Cardiac fibroblast (primary cell): ENCODE measurements at regions not wholly inside any gene's neighbourhood (a gene's known extent, or its start where the extent isn't known, plus 50 kb on each side); places are given as distances from the start of the nearest gene placed in this dataset.

Experiments used
- DNase-seq, 2 donors: peaks; one replicate each; pipeline versions ENCODE4 v3.0.0 to v3.0.0-alpha.2; 2010; ENCODE audit warnings: low read depth in 2 of 2
- H3K4me3 ChIP-seq, 2 donors: replicated peaks in 1 of 2; 1 replicate in 1 of 2; 2 replicates in 1 of 2; pipeline ENCODE4 v1.5.1; 2011; ENCODE audit warnings: low read depth in 2 of 2, low read length in 2 of 2, mild to moderate bottlenecking in 2 of 2, moderate library complexity in 1 of 2
- TF ChIP-seq, protein P1 (sequence below): IDR thresholded peaks from one replicate; pipeline ENCODE4 v1.5.1; 2011; ENCODE audit warnings: low read depth, mild to moderate bottlenecking, low read length, inconsistent platforms

DNA sequence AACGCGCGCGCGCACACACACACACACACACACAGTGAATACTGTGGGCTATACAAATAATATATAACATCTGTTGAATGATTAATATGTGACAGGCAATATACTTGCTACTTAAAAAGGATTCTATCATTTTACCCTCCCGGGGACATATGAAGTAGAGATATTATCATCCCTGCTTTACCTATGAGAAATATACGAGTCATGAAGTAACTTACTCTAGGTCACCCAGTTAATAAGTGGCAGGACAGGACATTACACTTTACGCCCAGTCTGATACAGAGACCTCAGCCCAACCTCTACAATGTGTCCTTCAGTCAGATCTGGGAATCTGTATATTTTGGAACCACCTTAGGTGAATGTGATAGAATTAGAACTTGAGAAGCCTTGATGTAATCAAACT lies 55.4 kb downstream of the CCDC54 start:
- TF ChIP-seq, protein P1, sequence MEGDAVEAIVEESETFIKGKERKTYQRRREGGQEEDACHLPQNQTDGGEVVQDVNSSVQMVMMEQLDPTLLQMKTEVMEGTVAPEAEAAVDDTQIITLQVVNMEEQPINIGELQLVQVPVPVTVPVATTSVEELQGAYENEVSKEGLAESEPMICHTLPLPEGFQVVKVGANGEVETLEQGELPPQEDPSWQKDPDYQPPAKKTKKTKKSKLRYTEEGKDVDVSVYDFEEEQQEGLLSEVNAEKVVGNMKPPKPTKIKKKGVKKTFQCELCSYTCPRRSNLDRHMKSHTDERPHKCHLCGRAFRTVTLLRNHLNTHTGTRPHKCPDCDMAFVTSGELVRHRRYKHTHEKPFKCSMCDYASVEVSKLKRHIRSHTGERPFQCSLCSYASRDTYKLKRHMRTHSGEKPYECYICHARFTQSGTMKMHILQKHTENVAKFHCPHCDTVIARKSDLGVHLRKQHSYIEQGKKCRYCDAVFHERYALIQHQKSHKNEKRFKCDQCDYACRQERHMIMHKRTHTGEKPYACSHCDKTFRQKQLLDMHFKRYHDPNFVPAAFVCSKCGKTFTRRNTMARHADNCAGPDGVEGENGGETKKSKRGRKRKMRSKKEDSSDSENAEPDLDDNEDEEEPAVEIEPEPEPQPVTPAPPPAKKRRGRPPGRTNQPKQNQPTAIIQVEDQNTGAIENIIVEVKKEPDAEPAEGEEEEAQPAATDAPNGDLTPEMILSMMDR = no peak
- DNase-seq = no peak
- H3K4me3 ChIP-seq = no peak overlapping the region

DNA sequence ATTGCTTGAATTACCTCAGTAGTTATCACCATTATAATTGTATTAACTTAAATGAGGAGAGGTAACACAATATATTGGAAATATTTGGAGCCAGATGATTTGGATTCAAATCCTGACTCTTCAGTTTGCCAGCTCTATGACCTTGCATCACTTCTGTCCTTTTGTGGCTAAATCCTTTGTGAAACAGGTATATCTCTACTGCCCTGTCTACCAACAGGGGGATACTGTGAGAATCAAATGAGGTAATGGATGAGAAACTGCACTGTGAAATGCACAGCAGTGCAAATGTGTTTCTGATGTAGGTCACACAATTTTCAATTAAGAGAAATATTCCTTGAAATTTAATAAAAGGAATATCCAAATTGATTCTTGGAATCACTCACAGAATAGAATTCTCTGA lies 58.8 kb downstream of the CCDC54 start:
- H3K4me3 ChIP-seq = no peak overlapping the region
- TF ChIP-seq, protein P1 = no peak
- no peak for DNase-seq

DNA sequence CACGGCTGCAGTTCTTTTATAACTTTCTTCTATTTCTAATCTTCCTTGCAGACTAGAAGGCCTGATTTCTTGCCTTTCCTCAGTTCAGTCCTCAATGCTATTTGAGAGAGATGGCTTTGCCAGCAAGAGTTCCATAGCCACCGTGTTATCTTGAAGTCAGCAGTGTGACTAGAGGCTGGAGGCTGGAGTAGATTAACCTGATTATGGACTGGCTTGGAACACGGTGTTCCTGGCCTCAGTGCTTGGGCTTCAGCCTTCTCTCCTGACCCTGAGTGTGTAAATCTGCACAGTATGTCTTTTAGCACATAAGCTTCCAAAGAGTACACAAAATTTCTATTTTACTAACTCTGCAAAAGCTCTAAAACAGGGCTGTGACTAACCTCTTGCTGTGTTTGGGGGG lies 61.4 kb downstream of the CCDC54 start:
- TF ChIP-seq, protein P1 = no peak
- H3K4me3 ChIP-seq = no peak overlapping the region
- DNase-seq = no peak

DNA sequence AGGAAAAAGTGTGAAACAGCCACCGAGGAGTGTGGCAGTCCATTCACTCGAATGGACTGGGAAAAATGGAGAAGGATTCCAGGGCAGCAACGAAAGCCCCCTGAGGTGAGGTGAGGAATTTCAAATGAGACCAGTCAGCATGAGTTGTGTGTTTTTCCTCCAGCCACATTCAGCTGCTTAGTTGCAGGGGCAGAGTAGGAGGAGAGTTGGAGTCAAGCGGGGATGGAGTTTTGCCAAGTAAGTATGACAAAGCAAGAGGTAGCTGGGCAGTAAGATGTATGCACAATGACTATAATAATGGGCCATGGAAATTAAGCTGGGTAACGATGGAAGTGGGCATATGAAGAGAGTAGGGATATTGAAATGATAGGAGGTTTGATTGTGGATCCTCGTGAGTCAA lies 64.4 kb downstream of the CCDC54 start:
- DNase-seq = peak in 1 of 2 donors; percentile 50
- TF ChIP-seq, protein P1 = no peak
- no peak overlapping the region for H3K4me3 ChIP-seq

DNA sequence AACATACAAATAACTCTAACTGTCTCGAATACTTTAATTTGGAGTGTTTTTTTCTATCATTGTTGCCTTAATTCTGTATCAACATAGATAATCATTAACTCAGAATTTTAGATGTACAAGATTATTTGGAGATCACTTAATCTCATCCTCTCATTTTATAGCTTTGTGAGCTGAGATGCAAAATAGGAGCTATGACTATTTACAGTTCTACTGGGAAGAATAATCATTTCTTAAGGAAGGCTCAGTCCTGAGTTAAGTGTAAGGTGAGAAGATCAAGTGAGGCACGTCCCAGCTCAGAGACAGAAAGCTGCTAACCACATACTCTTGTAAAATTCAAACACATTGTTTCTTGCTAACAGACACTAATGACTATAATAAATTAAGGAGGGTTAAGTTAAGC lies 66.2 kb downstream of the CCDC54 start:
- DNase-seq = no peak
- no peak overlapping the region for H3K4me3 ChIP-seq
- TF ChIP-seq, protein P1 = no peak

DNA sequence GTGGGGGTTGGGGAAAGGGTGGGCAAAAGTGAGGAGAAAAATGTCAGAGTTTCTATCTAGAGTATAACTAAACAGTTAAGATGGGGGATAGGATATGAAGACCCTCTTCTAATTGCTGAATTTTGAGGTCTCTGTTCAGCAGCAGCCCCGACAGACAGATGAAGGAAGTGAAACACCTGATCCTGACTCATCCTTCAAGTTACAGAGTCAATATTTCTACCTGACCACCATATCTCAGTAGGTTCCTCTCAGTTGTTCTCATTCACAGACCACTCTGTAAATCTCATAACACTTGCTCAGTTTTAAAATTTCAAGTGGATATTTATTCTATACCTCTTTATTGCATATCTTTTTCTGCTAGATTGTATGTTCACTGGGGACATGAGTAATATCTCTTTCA lies 69.5 kb downstream of the CCDC54 start:
- TF ChIP-seq, protein P1 = no peak
- DNase-seq = no peak

DNA sequence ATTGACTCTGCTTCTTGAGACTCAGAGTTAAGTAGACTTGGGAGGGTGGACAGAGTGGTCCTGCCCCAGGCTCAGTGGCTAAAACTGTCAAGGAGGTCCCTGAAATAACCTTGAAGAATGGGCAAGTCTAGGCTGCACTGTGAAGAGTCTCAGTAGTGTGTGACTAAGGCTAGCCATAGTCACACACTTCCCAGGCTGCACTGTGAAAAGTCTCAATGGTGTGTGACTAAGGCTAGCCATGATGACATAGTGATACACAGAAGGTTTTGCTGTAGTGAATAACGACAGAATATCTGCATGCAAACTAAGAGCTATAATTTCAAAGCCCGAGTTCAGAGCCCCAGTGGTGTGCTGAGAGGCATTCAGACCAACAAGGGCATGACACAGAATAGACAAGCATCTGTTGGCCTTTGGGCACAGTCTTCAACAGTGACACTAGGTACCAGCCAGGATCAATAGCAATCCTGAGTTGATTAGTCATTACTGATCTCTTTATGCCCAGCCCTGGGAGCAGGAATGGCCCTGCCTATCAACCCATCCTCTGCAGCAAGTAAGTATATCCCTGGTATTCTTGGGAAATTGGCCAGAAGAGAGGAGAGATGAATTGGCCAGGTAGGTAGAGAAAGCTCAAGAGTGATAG lies 72.4 kb upstream of the BBX start:
- peak in 1 of 2 donors; percentile 60 for DNase-seq
- TF ChIP-seq, protein P1 = no peak
- no peak overlapping the region for H3K4me3 ChIP-seq

More for the DNA sequence above, 69.5 kb downstream of the CCDC54 start:
- no peak overlapping the region for H3K4me3 ChIP-seq
